Stimulated activated naive B cell treated with anti-CD40 and anti-IgM and Interleukin-4, amounts not matched to agents 10 μg/mL and 1 μg/mL and 100 μg/mL, for 72 hours (primary cell): ENCODE measurements at regions not wholly inside any gene's neighbourhood (a gene's known extent, or its start where the extent isn't known, plus 50 kb on each side); places are given as distances from the start of the nearest gene placed in this dataset.
"Not testable (repeated sequence)": the region's sequence is repeated elsewhere in the genome, so short reads cannot be mapped to it uniquely, and the experiment has no call there.

Source experiments
- ATAC-seq, 2 donors: fragments of 150-1000 bp; cut with Tn5 transposase; replicated peaks; 2 replicates each; pipeline ENCODE4 v1.10.0; 2021; ENCODE audit warnings: moderate library complexity in 1 of 2
- DNase-seq: peaks from one replicate; pipeline ENCODE4 v3.0.0; 2021
- H3K27ac Mint-ChIP-seq: one replicate; pipeline ENCODE4 v1.8.0; 2022; ENCODE audit warnings: mild to moderate bottlenecking, mixed read lengths
- H3K27me3 Mint-ChIP-seq, 2 donors: one replicate each; pipeline ENCODE4 v1.8.0; 2022; ENCODE audit warnings: mixed read lengths in 2 of 2
- H3K36me3 Mint-ChIP-seq, 2 donors: one replicate each; pipeline ENCODE4 v1.8.0; 2022; ENCODE audit warnings: mixed read lengths in 2 of 2, mild to moderate bottlenecking in 1 of 2
- H3K4me1 Mint-ChIP-seq, 2 donors: one replicate each; pipeline ENCODE4 v1.8.0; 2022; ENCODE audit warnings: mixed read lengths in 2 of 2, mild to moderate bottlenecking in 1 of 2
- H3K4me3 Mint-ChIP-seq, 2 donors: one replicate each; pipeline ENCODE4 v1.8.0; 2022; ENCODE audit warnings: mild to moderate bottlenecking in 2 of 2, mixed read lengths in 2 of 2, moderate library complexity in 1 of 2
- H3K9me3 Mint-ChIP-seq, 2 donors: one replicate each; pipeline ENCODE4 v1.8.0; 2022; ENCODE audit warnings: mixed read lengths in 2 of 2, mild to moderate bottlenecking in 1 of 2

- H3K36me3 Mint-ChIP-seq, H3K27ac Mint-ChIP-seq, H3K4me1 Mint-ChIP-seq, DNase-seq, H3K4me3 Mint-ChIP-seq, H3K27me3 Mint-ChIP-seq, ATAC-seq, H3K9me3 Mint-ChIP-seq: not testable (repeated sequence)
These were observed 747.8 kb upstream of the NRXN1 start for GRCh38 chr2:51779723-51780122.

- DNase-seq (no peak), ATAC-seq (no peak)
- Mint-ChIP-seq H3K4me3 (no peak overlapping the region), H3K9me3 (peaks cover 8 to 9% of the 10 kb centered on the region in 2 donors), H3K27me3 (no peaks in the 10 kb centered on the region), H3K36me3 (no peaks in the 10 kb centered on the region), H3K27ac (no peak overlapping the region), H3K4me1 (no peaks in the 10 kb centered on the region)
These were observed 746.9 kb upstream of the NRXN1 start for GRCh38 chr2:51778806-51779205.

- not testable (repeated sequence) for ATAC-seq, H3K4me1 Mint-ChIP-seq, H3K27ac Mint-ChIP-seq, DNase-seq, H3K27me3 Mint-ChIP-seq, H3K36me3 Mint-ChIP-seq, H3K4me3 Mint-ChIP-seq
- peaks cover 14 to 19% of the 10 kb centered on the region in 2 donors for H3K9me3 Mint-ChIP-seq
These were observed 742.7 kb upstream of the NRXN1 start for GRCh38 chr2:51774606-51775005.

- Mint-ChIP-seq H3K27ac (no peak overlapping the region), H3K4me1 (no peaks in the 10 kb centered on the region)
- no peak for ATAC-seq
These were observed 728.5 kb upstream of the NRXN1 start for GRCh38 chr2:51760441-51760840.

GRCh38 chr2:51758081-51758480 is 726.1 kb upstream of the NRXN1 start:
- peaks cover 0 to 3% of the 10 kb centered on the region in 2 donors for H3K9me3 Mint-ChIP-seq
- no peak for DNase-seq
- no peaks in the 10 kb centered on the region for H3K36me3 Mint-ChIP-seq
- H3K4me1 Mint-ChIP-seq = no peaks in the 10 kb centered on the region
- no peaks in the 10 kb centered on the region for H3K27me3 Mint-ChIP-seq
- ATAC-seq = no peak
- H3K27ac Mint-ChIP-seq = no peak overlapping the region
- no peak overlapping the region for H3K4me3 Mint-ChIP-seq

More at GRCh38 chr2:51760441-51760840, 728.5 kb upstream of the NRXN1 start:
- Mint-ChIP-seq H3K4me3 (no peak overlapping the region), H3K27me3 (no peaks in the 10 kb centered on the region), H3K36me3 (no peaks in the 10 kb centered on the region), H3K9me3 (peaks cover 0 to 2% of the 10 kb centered on the region in 2 donors)
- no peak for DNase-seq

GRCh38 chr2:51734115-51734514 is 702.2 kb upstream of the NRXN1 start:
- H3K4me3 Mint-ChIP-seq = no peak overlapping the region
- no peak for DNase-seq
- ATAC-seq = no peak
- H3K27me3 Mint-ChIP-seq = no peaks in the 10 kb centered on the region
- no peaks in the 10 kb centered on the region for H3K36me3 Mint-ChIP-seq
- no peak overlapping the region for H3K27ac Mint-ChIP-seq
- H3K4me1 Mint-ChIP-seq = no peaks in the 10 kb centered on the region
- H3K9me3 Mint-ChIP-seq = peaks cover 1 to 6% of the 10 kb centered on the region in 2 donors

GRCh38 chr2:51723691-51724090 is 691.8 kb upstream of the NRXN1 start:
- Mint-ChIP-seq H3K36me3 (no peaks in the 10 kb centered on the region), H3K4me1 (no peaks in the 10 kb centered on the region), H3K4me3 (no peak overlapping the region), H3K27ac (no peak overlapping the region), H3K27me3 (no peaks in the 10 kb centered on the region), H3K9me3 (no peaks in the 10 kb centered on the region)
- no peak for ATAC-seq
- DNase-seq = no peak

GRCh38 chr2:51722311-51722710 is 690.4 kb upstream of the NRXN1 start:
- Mint-ChIP-seq H3K27ac (no peak overlapping the region), H3K4me1 (no peaks in the 10 kb centered on the region), H3K9me3 (no peaks in the 10 kb centered on the region), H3K4me3 (no peak overlapping the region), H3K36me3 (no peaks in the 10 kb centered on the region), H3K27me3 (no peaks in the 10 kb centered on the region)
- ATAC-seq = no peak
- DNase-seq = no peak

- no peak for DNase-seq
- Mint-ChIP-seq H3K4me1 (no peaks in the 10 kb centered on the region), H3K27ac (no peak overlapping the region), H3K27me3 (no peaks in the 10 kb centered on the region), H3K36me3 (no peaks in the 10 kb centered on the region), H3K9me3 (no peaks in the 10 kb centered on the region), H3K4me3 (no peak overlapping the region)
- no peak for ATAC-seq
These were observed 688.9 kb upstream of the NRXN1 start for GRCh38 chr2:51720826-51721225.

GRCh38 chr2:51718881-51719280 is 686.9 kb upstream of the NRXN1 start:
- Mint-ChIP-seq H3K27ac (no peak overlapping the region), H3K9me3 (peaks cover 2 to 6% of the 10 kb centered on the region in 2 donors), H3K27me3 (no peaks in the 10 kb centered on the region), H3K36me3 (no peaks in the 10 kb centered on the region), H3K4me3 (no peak overlapping the region), H3K4me1 (no peaks in the 10 kb centered on the region)
- ATAC-seq (no peak), DNase-seq (no peak)

GRCh38 chr2:51717312-51717711 is 685.4 kb upstream of the NRXN1 start:
- no peak overlapping the region for H3K4me3 Mint-ChIP-seq
- H3K9me3 Mint-ChIP-seq = peaks cover 6 to 7% of the 10 kb centered on the region in 2 donors
- DNase-seq = no peak
- H3K27ac Mint-ChIP-seq = no peak overlapping the region
- no peaks in the 10 kb centered on the region for H3K27me3 Mint-ChIP-seq
- no peaks in the 10 kb centered on the region for H3K4me1 Mint-ChIP-seq
- no peaks in the 10 kb centered on the region for H3K36me3 Mint-ChIP-seq
- ATAC-seq = no peak

- H3K36me3 Mint-ChIP-seq = no peaks in the 10 kb centered on the region
- H3K9me3 Mint-ChIP-seq = peaks cover 7% of the 10 kb centered on the region in 2 donors
- H3K4me3 Mint-ChIP-seq = no peak overlapping the region
- DNase-seq = no peak
- no peaks in the 10 kb centered on the region for H3K4me1 Mint-ChIP-seq
- H3K27me3 Mint-ChIP-seq = no peaks in the 10 kb centered on the region
- no peak for ATAC-seq
- no peak overlapping the region for H3K27ac Mint-ChIP-seq
These were observed 679.8 kb upstream of the NRXN1 start for GRCh38 chr2:51711766-51712165.

GRCh38 chr2:51710222-51710621 is 678.3 kb upstream of the NRXN1 start:
- no peak overlapping the region for H3K27ac Mint-ChIP-seq
- ATAC-seq = peak; percentile 51 to 61
- DNase-seq = no peak
- H3K4me3 Mint-ChIP-seq = no peak overlapping the region
- no peaks in the 10 kb centered on the region for H3K36me3 Mint-ChIP-seq
- H3K4me1 Mint-ChIP-seq = no peaks in the 10 kb centered on the region
- H3K27me3 Mint-ChIP-seq = no peaks in the 10 kb centered on the region
- peaks cover 7% of the 10 kb centered on the region in 2 donors for H3K9me3 Mint-ChIP-seq

- no peak for DNase-seq
- Mint-ChIP-seq H3K9me3 (peaks cover 0 to 1% of the 10 kb centered on the region in 2 donors), H3K27ac (no peak overlapping the region), H3K4me1 (no peaks in the 10 kb centered on the region), H3K27me3 (no peaks in the 10 kb centered on the region), H3K4me3 (no peak overlapping the region), H3K36me3 (no peaks in the 10 kb centered on the region)
- no peak for ATAC-seq
These were observed 675.7 kb upstream of the NRXN1 start for GRCh38 chr2:51707625-51708024.

- no peaks in the 10 kb centered on the region for H3K4me1 Mint-ChIP-seq
- no peak overlapping the region for H3K27ac Mint-ChIP-seq
- ATAC-seq (no peak), DNase-seq (no peak)
- H3K9me3 Mint-ChIP-seq = no peaks in the 10 kb centered on the region
- H3K36me3 Mint-ChIP-seq = no peaks in the 10 kb centered on the region
- H3K4me3 Mint-ChIP-seq = no peak overlapping the region
- H3K27me3 Mint-ChIP-seq = no peaks in the 10 kb centered on the region
These were observed 674.3 kb upstream of the NRXN1 start for GRCh38 chr2:51706220-51706619.

- Mint-ChIP-seq H3K4me1 (no peaks in the 10 kb centered on the region), H3K27me3 (no peaks in the 10 kb centered on the region), H3K27ac (no peak overlapping the region), H3K36me3 (no peaks in the 10 kb centered on the region), H3K4me3 (no peak overlapping the region), H3K9me3 (no peaks in the 10 kb centered on the region)
- ATAC-seq (no peak), DNase-seq (no peak)
These were observed 673.5 kb upstream of the NRXN1 start for GRCh38 chr2:51705417-51705816.
